IMR-90 (cell line): ENCODE measurements at regions not wholly inside any gene's neighbourhood (a gene's known extent, or its start where the extent isn't known, plus 50 kb on each side); places are given as distances from the start of the nearest gene placed in this dataset.

Experiments
- ATAC-seq: fragments of 200-7000 bp; cut with Tn5 transposase; 2 replicates; pipeline ENCODE4 v1.9.1; 2020; ENCODE audit warnings: low read depth, mild to moderate bottlenecking, moderate library complexity
- BruUV-seq: library from RNA; stranded (reverse); fragments of 400-500 nt; replicated peaks from 2 replicates; lab custom pipeline; 2021; lab: Mats Ljungman, UMichigan
- CTCF ChIA-PET: fragments of 300-600 bp; formaldehyde crosslinking; extraction: SDS; loops from one replicate; lab custom pipeline; 2021; ENCODE audit warnings: antibody characterized with exemption; lab: Yijun Ruan, JAX
- POLR2A ChIA-PET: fragments of 300-600 bp; sonication (Branson Sonifier 250); formaldehyde crosslinking; loops from one replicate; lab custom pipeline; 2022; ENCODE audit warnings: antibody characterized with exemption; ENCODE audit not compliant: unreplicated experiment; lab: Charles Lee
- DNase-seq: peaks from one replicate; pipeline ENCODE4 v3.0.0; 2013
- H2AFZ ChIP-seq: replicated peaks from 2 replicates; pipeline ENCODE3; 2013; ENCODE audit warnings: low read length, mild to moderate bottlenecking; ENCODE audit not compliant: poor library complexity
- H2AK5ac ChIP-seq: 2 replicates; pipeline ENCODE4 v1.6.1; 2013; ENCODE audit warnings: low read depth, low read length, inconsistent platforms
- H2AK9ac ChIP-seq: replicated peaks from 2 replicates; pipeline ENCODE3; 2013; ENCODE audit warnings: mild to moderate bottlenecking, low read depth, low read length, moderate library complexity; ENCODE audit not compliant: poor library complexity
- H2BK120ac ChIP-seq: 2 replicates; pipeline ENCODE4 v1.6.1; 2013; ENCODE audit warnings: low read depth, low read length, inconsistent platforms
- H2BK15ac ChIP-seq: 3 replicates; pipeline ENCODE4 v1.6.1; 2013; ENCODE audit warnings: low read depth, low read length, inconsistent platforms
- H2BK20ac ChIP-seq: 2 replicates; pipeline ENCODE4 v1.6.1; 2013; ENCODE audit warnings: low read depth, mild to moderate bottlenecking, inconsistent platforms, low read length, moderate library complexity
- H2BK5ac ChIP-seq: 2 replicates; pipeline ENCODE4 v1.6.1; 2013; ENCODE audit warnings: mild to moderate bottlenecking, low read depth, low read length, inconsistent platforms; ENCODE audit not compliant: poor library complexity, severe bottlenecking
- H3K14ac ChIP-seq: replicated peaks from 2 replicates; pipeline ENCODE4 v1.6.1; 2013; ENCODE audit warnings: low read depth, low read length, inconsistent platforms
- H3K18ac ChIP-seq: 2 replicates; pipeline ENCODE4 v1.6.1; 2013; ENCODE audit warnings: low read depth, low read length, control low read depth
- H3K23ac ChIP-seq: 2 replicates; pipeline ENCODE4 v1.6.1; 2013; ENCODE audit warnings: low read depth, low read length, inconsistent platforms
- H3K27ac ChIP-seq: 2 replicates; pipeline ENCODE4 v1.5.1; 2013; ENCODE audit warnings: mild to moderate bottlenecking, control low read depth, low read length; ENCODE audit not compliant: insufficient read depth
- H3K27me3 ChIP-seq: 2 replicates; pipeline ENCODE4 v1.6.1; 2013; ENCODE audit warnings: low read length; ENCODE audit not compliant: control insufficient read depth, insufficient read depth
- H3K36me3 ChIP-seq: 2 replicates; pipeline ENCODE4 v1.6.1; 2013; ENCODE audit warnings: low read length, mixed read lengths; ENCODE audit not compliant: control insufficient read depth, insufficient read depth
- H3K4ac ChIP-seq: 2 replicates; pipeline ENCODE4 v1.6.1; 2013; ENCODE audit warnings: low read depth, low read length, inconsistent platforms
- H3K4me1 ChIP-seq: 2 replicates; pipeline ENCODE4 v1.6.1; 2013; ENCODE audit warnings: low read length, mixed read lengths; ENCODE audit not compliant: control insufficient read depth, insufficient read depth
- H3K4me2 ChIP-seq: 2 replicates; pipeline ENCODE4 v1.6.1; 2013; ENCODE audit warnings: low read depth, mild to moderate bottlenecking, control low read depth, low read length, moderate library complexity
- H3K4me3 ChIP-seq: 2 replicates; pipeline ENCODE4 v1.5.1; 2013; ENCODE audit warnings: low read depth, mild to moderate bottlenecking, control low read depth, low read length, moderate library complexity; ENCODE audit not compliant: insufficient read depth
- H3K56ac ChIP-seq: 2 replicates; pipeline ENCODE4 v1.6.1; 2013; ENCODE audit warnings: low read length, inconsistent platforms; ENCODE audit not compliant: insufficient read depth; ENCODE audit errors: extremely low read depth
- H3K79me1 ChIP-seq, 2 experiments: 2 replicates each; pipeline ENCODE4 v1.6.1; 2013; ENCODE audit warnings: low read length in 2 of 2, inconsistent platforms in 1 of 2, low read depth in 1 of 2
- H3K9ac ChIP-seq: 2 replicates; pipeline ENCODE4 v1.6.1; 2013; ENCODE audit warnings: low read depth, low read length, control low read depth
- H3K9me1 ChIP-seq: 2 replicates; pipeline ENCODE4 v1.6.1; 2013; ENCODE audit warnings: low read length, inconsistent platforms; ENCODE audit not compliant: insufficient read depth
- H3K9me3 ChIP-seq: 2 replicates; pipeline ENCODE4 v1.6.1; 2013; ENCODE audit warnings: low read length; ENCODE audit not compliant: control insufficient read depth, insufficient read depth
- H4K20me1 ChIP-seq: 2 replicates; pipeline ENCODE4 v1.6.1; 2013; ENCODE audit warnings: low read length, inconsistent platforms; ENCODE audit not compliant: insufficient read depth
- H4K5ac ChIP-seq: 2 replicates; pipeline ENCODE4 v1.6.1; 2013; ENCODE audit warnings: mild to moderate bottlenecking, low read depth, low read length, control low read depth
- H4K8ac ChIP-seq, 2 experiments: 2 replicates each; pipeline ENCODE4 v1.6.1; 2013; ENCODE audit warnings: low read depth in 2 of 2, low read length in 2 of 2, control low read depth in 1 of 2, inconsistent platforms in 1 of 2
- H4K91ac ChIP-seq: 2 replicates; pipeline ENCODE4 v1.6.1; 2013; ENCODE audit warnings: low read depth, low read length, inconsistent platforms; ENCODE audit not compliant: insufficient read depth
- CEBPB ChIP-seq: IDR thresholded peaks from 2 replicates; pipeline ENCODE4 v1.6.1; 2012; ENCODE audit warnings: low read depth, low read length, improper control_type of control experiment
- CTCF ChIP-seq: conservative IDR thresholded peaks from 2 replicates; pipeline ENCODE4 v1.5.1; 2012; ENCODE audit warnings: mild to moderate bottlenecking, low read depth, low read length, improper control_type of control experiment
- MAFK ChIP-seq: IDR thresholded peaks from 2 replicates; pipeline ENCODE4 v1.6.1; 2012; ENCODE audit warnings: low read depth, low read length, improper control_type of control experiment
- MAZ ChIP-seq: IDR thresholded peaks from 2 replicates; pipeline ENCODE4 v1.6.1; 2012; ENCODE audit warnings: low read depth, mild to moderate bottlenecking, low read length, improper control_type of control experiment, moderate library complexity, borderline replicate concordance
- POLR2A ChIP-seq: IDR thresholded peaks from 2 replicates; pipeline ENCODE4 v1.6.1; 2012; ENCODE audit warnings: mild to moderate bottlenecking, low read depth, low read length
- RAD21 ChIP-seq: IDR thresholded peaks from 2 replicates; pipeline ENCODE4 v1.6.1; 2012; ENCODE audit warnings: low read length, improper control_type of control experiment
- RCOR1 ChIP-seq: IDR thresholded peaks from 2 replicates; pipeline ENCODE4 v1.6.1; 2012; ENCODE audit warnings: mild to moderate bottlenecking, low read length, improper control_type of control experiment; ENCODE audit not compliant: insufficient replicate concordance
- RFX5 ChIP-seq: IDR thresholded peaks from 2 replicates; pipeline ENCODE4 v1.8.0; 2012; ENCODE audit warnings: low read depth, mild to moderate bottlenecking, low read length, moderate library complexity
- SMC3 ChIP-seq: fragments of 150-350 bp; IDR thresholded peaks from 2 replicates; pipeline ENCODE4 v1.6.1; 2016; ENCODE audit warnings: low read depth, mild to moderate bottlenecking, antibody characterized with exemption, low read length, moderate library complexity
- whole genome bisulfite sequencing, 2 experiments: methylation state at CpG; one replicate each; pipeline versions ENCODE4 v1.1.5 to v1.1.7; 2013; ENCODE audit warnings: missing lambda C conversion rate in 2 of 2; ENCODE audit not compliant: insufficient read length in 1 of 2; ENCODE audit errors: extremely low coverage in 2 of 2; 5-methylcytosine and 5-hydroxymethylcytosine counted together
- dilution Hi-C: fragments of 300-500 bp; cut with HindIII; formaldehyde crosslinking; loops from one replicate; pipeline ENCODE4 v1.14.3; 2018; ENCODE audit warnings: low sequenced_read_pairs; ENCODE audit not compliant: unreplicated experiment
- in situ Hi-C: fragments of 300-500 bp; cut with MboI; formaldehyde crosslinking; loops from 3 replicates; pipeline ENCODE4 v1.14.3; 2019; ENCODE audit warnings: low sequenced_read_pairs, inconsistent platforms, mixed read lengths
- intact Hi-C: fragments of 100-400 bp; cut with micrococcal nuclease; formaldehyde crosslinking; loops from 2 replicates; pipeline ENCODE4 v1.10.0; 2022

DNA sequence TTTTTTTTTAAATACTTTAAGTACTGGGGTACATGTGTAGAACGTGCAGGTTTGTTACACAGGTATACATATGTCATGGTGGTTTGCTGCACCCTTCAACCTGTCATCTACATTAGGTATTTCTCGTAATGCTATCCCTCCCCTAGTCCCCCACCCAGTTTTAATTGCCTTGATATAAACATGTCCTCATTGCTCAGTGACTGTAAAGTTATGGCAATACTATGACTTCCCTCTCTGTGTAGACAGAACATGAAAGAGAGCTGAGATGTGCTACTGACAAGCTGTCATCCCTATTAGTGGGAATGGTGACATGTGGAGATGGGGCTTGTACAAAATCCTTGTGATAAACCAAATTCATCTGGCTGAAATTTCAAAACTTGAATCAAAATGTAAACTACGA is 449.7 kb upstream of the TRIB2 start:
- no peak overlapping the region for H3K9ac ChIP-seq
- H4K20me1 ChIP-seq, result no peaks in the 10 kb centered on the region
- H4K91ac ChIP-seq, result no peak overlapping the region
- no peak overlapping the region for H3K23ac ChIP-seq
- no peak for DNase-seq
- H3K4me1 ChIP-seq, result no peaks in the 10 kb centered on the region; the same call in 1 of the 2 replicates
- no CpG with 5 or more reads among the region's 3 CpGs for WGBS, 2 experiments
- no peak overlapping the region for H2BK15ac ChIP-seq
- no peak overlapping the region for H3K56ac ChIP-seq
- ChIA-PET POLR2A (no interaction called here), CTCF (no interaction called here)
- no TSS peak for BruUV-seq
- no peak overlapping the region for H3K14ac ChIP-seq
- H2BK5ac ChIP-seq, result no peak overlapping the region
- in situ Hi-C loops, result no loop called here
- H2BK120ac ChIP-seq, result no peak overlapping the region
- no peak overlapping the region for H2BK20ac ChIP-seq
- no peak for ATAC-seq
- H3K9me3 ChIP-seq, result no peaks in the 10 kb centered on the region
- no peak overlapping the region for H4K5ac ChIP-seq
- no peaks in the 10 kb centered on the region for H3K36me3 ChIP-seq
- dilution Hi-C loops, result no loop called here
- no peak overlapping the region for H3K4me2 ChIP-seq
- no peaks in the 10 kb centered on the region for H3K79me1 ChIP-seq
- H3K9me1 ChIP-seq, result no peaks in the 10 kb centered on the region
- no peak overlapping the region for H4K8ac ChIP-seq
- H3K4ac ChIP-seq, result no peak overlapping the region
- H3K4me3 ChIP-seq, result no peak overlapping the region
- no peak overlapping the region for H2AK9ac ChIP-seq
- H3K18ac ChIP-seq, result no peak overlapping the region
- H3K27me3 ChIP-seq, result no peaks in the 10 kb centered on the region
- H2AK5ac ChIP-seq, result no peak overlapping the region
- H2AFZ ChIP-seq, result no peak overlapping the region
- no peak overlapping the region for H3K27ac ChIP-seq
- intact Hi-C loops, result no loop called here
- TF ChIP-seq POLR2A (no peak), MAZ (no peak), CTCF (no peak), MAFK (no peak), RFX5 (no peak), RAD21 (no peak), SMC3 (no peak), CEBPB (no peak), RCOR1 (no peak)
